HG02938 (cell line): ENCODE measurements at regions not wholly inside any gene's neighbourhood (a gene's known extent, or its start where the extent isn't known, plus 50 kb on each side); places are given as distances from the start of the nearest gene placed in this dataset.

Experiments used
- ATAC-seq: cut with Tn5 transposase; IDR thresholded peaks from one replicate; pipeline ENCODE4 v1.9.1; 2021; ENCODE audit warnings: mild to moderate bottlenecking, moderate library complexity; ENCODE audit not compliant: unreplicated experiment

GRCh38 chr1:56019472-56019871 lies 559.9 kb downstream of the PLPP3 start:
- ATAC-seq, result no peak

DNA sequence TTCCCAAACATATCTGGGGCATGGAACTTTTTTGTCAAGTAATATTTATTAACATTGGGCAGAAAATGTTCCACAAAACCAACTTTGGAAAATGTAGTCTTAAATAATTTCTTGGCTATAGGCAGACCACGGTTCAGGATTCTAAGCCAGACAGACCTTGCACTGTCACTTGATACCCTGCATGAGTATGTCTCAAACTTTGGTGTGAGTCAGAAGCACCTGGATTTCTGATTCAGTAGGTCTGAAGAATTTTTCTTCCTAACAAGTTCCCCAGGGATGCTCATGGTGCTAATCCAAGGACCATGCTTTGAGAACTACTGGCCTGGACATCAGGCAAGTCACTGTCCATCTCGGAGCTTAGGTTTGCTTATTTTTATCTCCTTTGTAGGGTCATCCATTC lies 562.0 kb downstream of the PLPP3 start:
- ATAC-seq, result no peak

GRCh38 chr1:56003846-56004245 lies 575.5 kb downstream of the PLPP3 start:
- no peak for ATAC-seq

GRCh38 chr1:56002231-56002630 lies 577.1 kb downstream of the PLPP3 start:
- ATAC-seq, result no peak

- ATAC-seq, result no peak
Observed at GRCh38 chr1:56000424-56000823, 578.9 kb downstream of the PLPP3 start.

DNA sequence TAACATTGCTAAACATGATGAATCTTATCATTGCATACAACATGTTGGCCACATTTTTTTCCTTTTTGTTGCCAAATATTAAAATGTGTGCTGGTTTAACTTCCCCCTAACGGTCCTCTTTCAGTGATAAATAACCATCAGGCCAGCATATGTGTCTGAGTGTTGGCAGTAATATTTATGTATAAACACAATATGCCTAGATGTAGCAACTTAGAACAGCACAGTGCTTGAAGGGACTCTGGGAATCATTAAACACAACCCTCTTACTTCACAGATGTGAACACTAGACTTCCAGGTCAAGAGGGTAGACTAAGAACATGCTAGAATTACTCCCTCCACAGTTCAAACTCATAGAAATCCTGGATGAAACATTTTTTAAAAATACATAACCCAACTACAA lies 581.8 kb downstream of the PLPP3 start:
- ATAC-seq, result no peak

DNA sequence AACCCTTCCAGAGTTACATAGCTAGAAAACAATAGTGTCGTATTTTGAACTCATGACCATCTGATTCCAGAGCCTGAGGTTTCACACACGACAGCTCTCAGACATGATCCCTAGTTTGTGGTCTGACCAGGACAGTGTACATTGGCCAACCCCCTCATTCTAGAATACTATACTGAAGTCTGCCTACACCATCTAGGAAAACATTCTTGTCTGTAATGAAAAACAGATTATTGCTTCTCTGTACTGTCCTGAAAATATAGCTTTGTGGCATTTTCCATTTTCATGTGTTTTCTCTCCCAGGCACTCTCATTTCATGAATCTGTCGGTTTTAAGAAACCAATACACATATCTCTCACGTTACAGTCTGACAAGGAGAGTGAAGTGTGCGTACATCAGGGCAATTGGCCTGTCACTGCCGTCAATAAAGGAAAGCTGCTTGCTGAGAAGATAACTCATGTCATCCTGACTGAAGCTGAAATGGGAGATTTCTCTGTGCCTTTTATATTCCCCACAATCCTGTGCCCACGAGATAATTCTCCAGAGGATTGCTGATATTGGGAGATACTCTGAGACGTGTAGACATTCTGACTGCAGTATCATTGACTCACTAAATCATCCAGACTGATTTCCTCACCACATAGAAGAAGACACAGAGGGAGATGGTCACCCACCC lies 585.6 kb downstream of the PLPP3 start:
- no peak for ATAC-seq

- ATAC-seq, result no peak
Observed at GRCh38 chr1:55990007-55990406, 589.4 kb downstream of the PLPP3 start.

DNA sequence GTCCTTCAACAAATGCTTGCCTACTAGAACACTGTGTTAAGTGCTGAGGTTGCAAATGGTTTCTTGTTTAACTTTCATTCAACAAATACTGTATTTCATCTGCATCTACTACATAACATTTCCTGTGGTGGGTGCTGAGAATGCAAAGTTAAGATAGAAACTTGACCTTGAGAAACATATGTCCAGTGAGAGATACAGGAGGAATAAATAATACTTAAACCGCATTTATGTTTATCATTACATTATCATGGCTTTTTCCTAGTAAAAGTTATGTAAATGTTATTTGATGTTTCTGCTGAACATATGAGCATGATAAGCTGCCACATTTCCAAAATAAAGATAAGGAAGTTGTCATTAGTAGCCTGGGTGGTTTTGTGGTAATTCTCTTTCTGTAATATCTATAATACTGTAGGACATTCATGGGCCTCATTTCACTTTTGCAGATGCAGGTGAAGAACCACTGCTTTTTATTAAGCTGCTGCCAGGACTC lies 590.4 kb downstream of the PLPP3 start:
- no peak for ATAC-seq

GRCh38 chr1:55987491-55988249 lies 591.7 kb downstream of the PLPP3 start:
- ATAC-seq, result no peak

GRCh38 chr1:55986003-55986402 lies 593.4 kb downstream of the PLPP3 start:
- ATAC-seq, result no peak

GRCh38 chr1:55981010-55981650 lies 598.2 kb downstream of the PLPP3 start:
- ATAC-seq, result no peak

GRCh38 chr1:55980582-55980981 lies 598.8 kb downstream of the PLPP3 start:
- ATAC-seq, result no peak

GRCh38 chr1:55974714-55975441 lies 604.5 kb downstream of the PLPP3 start:
- ATAC-seq, result no peak

GRCh38 chr1:55970526-55971110 lies 608.7 kb downstream of the PLPP3 start:
- no peak for ATAC-seq

- no peak for ATAC-seq
Observed at GRCh38 chr1:55969322-55969721, 610.0 kb downstream of the PLPP3 start.

GRCh38 chr1:55968661-55969060 lies 610.7 kb downstream of the PLPP3 start:
- no peak for ATAC-seq

GRCh38 chr1:55965981-55966461 lies 613.3 kb downstream of the PLPP3 start:
- no peak for ATAC-seq

DNA sequence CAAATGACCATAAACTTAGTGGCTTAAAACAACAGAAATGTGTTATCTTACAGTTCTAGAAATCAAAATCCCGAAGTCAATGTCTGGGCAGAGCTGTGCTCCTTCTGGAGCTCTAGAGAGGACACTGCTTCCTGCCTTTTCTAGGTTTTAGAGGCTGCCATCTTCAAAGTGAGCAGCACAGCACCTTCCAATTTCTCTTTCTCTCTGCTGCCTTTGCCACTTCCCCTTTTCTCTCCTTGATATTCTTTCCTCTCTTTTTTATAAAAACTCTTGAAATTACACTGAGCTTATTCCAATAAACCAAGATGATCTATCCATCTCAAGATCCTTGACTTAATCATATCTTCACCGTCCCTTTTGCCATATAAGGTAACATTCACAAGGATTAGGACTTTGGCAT lies 616.9 kb downstream of the PLPP3 start:
- ATAC-seq, result no peak

DNA sequence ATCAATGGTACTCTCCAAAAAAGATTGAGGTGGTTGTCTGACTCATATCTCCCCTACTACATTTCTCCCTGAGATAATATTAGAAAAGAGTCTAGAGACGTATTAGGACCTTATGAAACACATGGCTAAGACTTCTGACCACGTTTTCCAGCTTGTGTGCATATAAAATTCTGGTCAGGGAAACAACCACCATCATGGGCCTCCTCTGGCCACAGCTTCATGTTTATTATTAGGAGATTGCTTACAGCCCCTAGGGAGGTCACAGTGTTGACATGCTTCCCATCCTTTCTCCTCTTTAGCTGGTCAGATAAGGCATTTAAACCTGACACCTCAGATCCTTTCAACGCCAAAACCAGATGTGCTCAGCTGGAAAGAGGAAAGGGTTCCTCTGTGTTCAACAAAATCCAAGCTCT lies 620.2 kb downstream of the PLPP3 start:
- no peak for ATAC-seq

- ATAC-seq, result no peak
Observed at GRCh38 chr1:55958498-55958897, 620.9 kb downstream of the PLPP3 start.
